ENCODE measurements at regions not wholly inside any gene's neighbourhood (a gene's known extent, or its start where the extent isn't known, plus 50 kb on each side); places are given as distances from the start of the nearest gene placed in this dataset.

- no peak for DNase-seq
These were observed 61.2 kb upstream of the RBBP8 start for GRCh38 chr18:22871809-22872525.

GRCh38 chr18:22872900-22873537, 60.1 kb upstream of the RBBP8 start:
- DNase-seq, result peak in 1 of 5 donors; percentile 19

GRCh38 chr18:22879293-22879692, 53.8 kb upstream of the RBBP8 start:
- no peak for DNase-seq

- no peak for DNase-seq
These were observed 51.0 kb upstream of the RBBP8 start for GRCh38 chr18:22882084-22882483.

GRCh38 chr18:22883179-22883578, 49.9 kb upstream of the RBBP8 start:
- no peak for DNase-seq

All from T-helper 1 cell (primary cell).